ENCODE measurements at regions not wholly inside any gene's neighbourhood (a gene's known extent, or its start where the extent isn't known, plus 50 kb on each side); places are given as distances from the start of the nearest gene placed in this dataset.

DNA sequence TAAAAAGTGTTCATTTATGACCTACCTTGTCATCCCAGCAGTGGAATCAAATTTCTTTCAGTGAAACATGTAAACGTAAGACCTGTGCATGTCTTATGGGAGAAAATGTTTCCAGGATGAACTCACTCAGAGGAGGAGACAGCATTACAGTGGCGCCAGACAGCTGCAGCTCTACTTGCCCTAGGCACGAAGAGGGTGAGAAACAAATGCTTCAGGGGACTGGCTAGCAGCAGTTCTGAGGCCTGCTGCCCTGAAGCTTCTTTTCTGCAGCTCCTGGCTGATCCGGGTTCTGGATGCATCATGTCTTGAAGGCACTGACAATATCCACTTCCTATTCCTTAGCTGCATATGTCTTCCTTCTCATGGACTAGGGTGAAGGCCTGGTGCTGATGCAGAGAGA is 120.2 kb downstream of the QRSL1 start:
- H3K4me2 ChIP-seq (ENCODE audit: extremely low read depth, insufficient read depth, low read length) = no peak overlapping the region
- H3K79me2 ChIP-seq (ENCODE audit: control insufficient read depth, insufficient read depth, low read length) = no peaks in the 10 kb centered on the region
- no peaks in the 10 kb centered on the region for H4K20me1 ChIP-seq (ENCODE audit: control insufficient read depth, extremely low read depth, insufficient read depth, low read length)
- no peak overlapping the region for H2AFZ ChIP-seq (ENCODE audit: low read length)
- H3K9me3 ChIP-seq (ENCODE audit: control insufficient read depth, insufficient read depth, low read depth, low read length) = no peaks in the 10 kb centered on the region
- no peak for DNase-seq (ENCODE audit: low read depth in 2 of 2)
- no peak overlapping the region for H3K4me3 ChIP-seq (replicated peaks in 1 of 4; ENCODE audit: control extremely low read depth in 1 of 4, insufficient read depth in 1 of 4, low read depth in 3 of 4, low read length in 4 of 4)
- no peak overlapping the region for H3K9ac ChIP-seq (ENCODE audit: insufficient read depth, low read length)
- H3K27me3 ChIP-seq (ENCODE audit: control insufficient read depth, insufficient read depth, low read length) = no peaks in the 10 kb centered on the region
- TF ChIP-seq, protein P1, sequence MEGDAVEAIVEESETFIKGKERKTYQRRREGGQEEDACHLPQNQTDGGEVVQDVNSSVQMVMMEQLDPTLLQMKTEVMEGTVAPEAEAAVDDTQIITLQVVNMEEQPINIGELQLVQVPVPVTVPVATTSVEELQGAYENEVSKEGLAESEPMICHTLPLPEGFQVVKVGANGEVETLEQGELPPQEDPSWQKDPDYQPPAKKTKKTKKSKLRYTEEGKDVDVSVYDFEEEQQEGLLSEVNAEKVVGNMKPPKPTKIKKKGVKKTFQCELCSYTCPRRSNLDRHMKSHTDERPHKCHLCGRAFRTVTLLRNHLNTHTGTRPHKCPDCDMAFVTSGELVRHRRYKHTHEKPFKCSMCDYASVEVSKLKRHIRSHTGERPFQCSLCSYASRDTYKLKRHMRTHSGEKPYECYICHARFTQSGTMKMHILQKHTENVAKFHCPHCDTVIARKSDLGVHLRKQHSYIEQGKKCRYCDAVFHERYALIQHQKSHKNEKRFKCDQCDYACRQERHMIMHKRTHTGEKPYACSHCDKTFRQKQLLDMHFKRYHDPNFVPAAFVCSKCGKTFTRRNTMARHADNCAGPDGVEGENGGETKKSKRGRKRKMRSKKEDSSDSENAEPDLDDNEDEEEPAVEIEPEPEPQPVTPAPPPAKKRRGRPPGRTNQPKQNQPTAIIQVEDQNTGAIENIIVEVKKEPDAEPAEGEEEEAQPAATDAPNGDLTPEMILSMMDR (conservative IDR thresholded peaks at IDR 0.05 in 1 of 2, IDR thresholded peaks at IDR 0.05 in 1 of 2; ENCODE audit: low read depth in 1 of 2, low read length in 2 of 2) = no peak
- TF ChIP-seq EZH2 (IDR thresholded peaks at IDR 0.05; ENCODE audit: low read length, missing control alignments) = no peak
- no peak overlapping the region for H3K27ac ChIP-seq (ENCODE audit: insufficient read depth, low read length)
- no peaks in the 10 kb centered on the region for H3K4me1 ChIP-seq (ENCODE audit: control insufficient read depth, extremely low read depth, insufficient read depth, low read length)
- no peaks in the 10 kb centered on the region for H3K36me3 ChIP-seq (ENCODE audit: control insufficient read depth, insufficient read depth, low read length)

DNA sequence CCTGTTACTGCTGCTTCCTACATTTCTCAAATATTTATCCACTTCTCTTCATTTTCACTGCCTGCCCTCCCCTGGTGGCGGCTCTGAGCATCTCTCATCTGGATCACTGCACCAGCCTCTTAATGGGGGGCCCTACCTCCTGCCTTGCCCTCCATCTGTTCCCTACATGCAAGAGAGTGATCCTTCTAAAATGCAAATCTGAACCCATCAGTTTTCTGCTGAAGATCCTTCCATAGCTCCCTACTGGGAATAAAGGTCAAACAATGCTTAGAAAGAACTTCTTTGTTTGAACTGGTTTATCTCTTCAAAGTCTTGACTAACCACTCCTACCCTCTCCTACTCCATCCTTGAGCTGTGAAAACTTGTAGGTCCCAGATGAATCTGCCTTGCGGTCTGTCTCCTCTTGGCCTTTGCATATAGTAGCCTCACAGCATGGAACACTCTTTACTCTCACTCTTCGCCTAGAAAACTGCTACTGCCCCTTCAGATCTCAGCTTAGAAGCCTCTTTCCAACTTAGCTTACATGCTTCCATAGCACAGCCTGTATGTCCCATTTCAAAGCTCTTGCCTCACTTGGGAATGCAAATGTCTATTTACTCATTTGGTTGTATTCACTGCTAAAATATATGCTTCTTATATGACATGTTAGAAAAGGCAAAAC is 119.3 kb downstream of the QRSL1 start:
- Histone ChIP-seq H3K27me3 (ENCODE audit: control insufficient read depth, insufficient read depth, low read length) (no peaks in the 10 kb centered on the region), H2AFZ (ENCODE audit: low read length) (no peak overlapping the region), H3K9ac (ENCODE audit: insufficient read depth, low read length) (no peak overlapping the region), H3K9me3 (ENCODE audit: control insufficient read depth, insufficient read depth, low read depth, low read length) (no peaks in the 10 kb centered on the region), H3K4me1 (ENCODE audit: control insufficient read depth, extremely low read depth, insufficient read depth, low read length) (no peaks in the 10 kb centered on the region), H3K27ac (ENCODE audit: insufficient read depth, low read length) (no peak overlapping the region), H3K4me2 (ENCODE audit: extremely low read depth, insufficient read depth, low read length) (no peak overlapping the region), H4K20me1 (ENCODE audit: control insufficient read depth, extremely low read depth, insufficient read depth, low read length) (no peaks in the 10 kb centered on the region), H3K79me2 (ENCODE audit: control insufficient read depth, insufficient read depth, low read length) (no peaks in the 10 kb centered on the region), H3K4me3 (replicated peaks in 1 of 4; ENCODE audit: control extremely low read depth in 1 of 4, insufficient read depth in 1 of 4, low read depth in 3 of 4, low read length in 4 of 4) (no peak overlapping the region), H3K36me3 (ENCODE audit: control insufficient read depth, insufficient read depth, low read length) (no peaks in the 10 kb centered on the region)
- no peak for DNase-seq (ENCODE audit: low read depth in 2 of 2)
- no peak for TF ChIP-seq EZH2 (IDR thresholded peaks at IDR 0.05; ENCODE audit: low read length, missing control alignments)
- TF ChIP-seq, protein P1 (conservative IDR thresholded peaks at IDR 0.05 in 1 of 2, IDR thresholded peaks at IDR 0.05 in 1 of 2; ENCODE audit: low read depth in 1 of 2, low read length in 2 of 2) = no peak

DNA sequence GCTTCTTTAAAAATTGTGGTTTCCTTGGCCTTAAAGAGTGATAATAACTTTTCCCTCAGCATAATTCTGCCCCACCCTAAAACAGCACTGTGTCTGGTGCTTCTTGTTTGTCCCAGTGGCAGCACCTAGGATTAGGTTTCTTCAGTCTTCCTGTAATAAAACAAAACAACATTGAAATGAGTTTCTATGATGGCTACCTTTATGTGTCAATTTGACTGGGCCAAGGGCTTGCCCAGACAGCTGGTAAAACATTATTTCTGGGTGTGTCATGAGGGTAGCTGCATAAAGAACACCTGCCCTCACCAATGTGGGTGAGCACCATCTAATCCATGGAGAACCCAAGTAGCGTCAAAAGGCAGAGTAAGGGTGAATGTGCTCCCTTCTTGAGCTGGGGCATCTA is 117.8 kb downstream of the QRSL1 start:
- Histone ChIP-seq H3K27me3 (ENCODE audit: control insufficient read depth, insufficient read depth, low read length) (no peaks in the 10 kb centered on the region), H4K20me1 (ENCODE audit: control insufficient read depth, extremely low read depth, insufficient read depth, low read length) (no peaks in the 10 kb centered on the region), H3K4me3 (replicated peaks in 1 of 4; ENCODE audit: control extremely low read depth in 1 of 4, insufficient read depth in 1 of 4, low read depth in 3 of 4, low read length in 4 of 4) (no peak overlapping the region), H3K27ac (ENCODE audit: insufficient read depth, low read length) (no peak overlapping the region), H2AFZ (ENCODE audit: low read length) (no peak overlapping the region), H3K9me3 (ENCODE audit: control insufficient read depth, insufficient read depth, low read depth, low read length) (no peaks in the 10 kb centered on the region), H3K36me3 (ENCODE audit: control insufficient read depth, insufficient read depth, low read length) (no peaks in the 10 kb centered on the region), H3K9ac (ENCODE audit: insufficient read depth, low read length) (no peak overlapping the region), H3K4me1 (ENCODE audit: control insufficient read depth, extremely low read depth, insufficient read depth, low read length) (no peaks in the 10 kb centered on the region), H3K4me2 (ENCODE audit: extremely low read depth, insufficient read depth, low read length) (no peak overlapping the region), H3K79me2 (ENCODE audit: control insufficient read depth, insufficient read depth, low read length) (no peaks in the 10 kb centered on the region)
- no peak for DNase-seq (ENCODE audit: low read depth in 2 of 2)
- TF ChIP-seq EZH2 (IDR thresholded peaks at IDR 0.05; ENCODE audit: low read length, missing control alignments) = no peak
